ACC112 (cell line): ENCODE measurements at regions not wholly inside any gene's neighbourhood (a gene's known extent, or its start where the extent isn't known, plus 50 kb on each side); places are given as distances from the start of the nearest gene placed in this dataset.

Experiments
- H2AFZ ChIP-seq: fragments of 200-600 bp; sonication (generic); one replicate; pipeline ENCODE4 v1.6.0; 2017; ENCODE audit warnings: antibody characterized with exemption, low read length; ENCODE audit not compliant: unreplicated experiment
- H3K27ac ChIP-seq: fragments of 200-600 bp; sonication (generic); 2 replicates; pipeline ENCODE4 v1.5.1; 2014; ENCODE audit warnings: low read depth, mild to moderate bottlenecking, antibody characterized with exemption, low read length, moderate library complexity
- H3K27me3 ChIP-seq: fragments of 200-600 bp; sonication (generic); 2 replicates; pipeline ENCODE4 v1.6.1; 2014; ENCODE audit warnings: mild to moderate bottlenecking, antibody characterized with exemption, low read length, moderate library complexity, mixed read lengths; ENCODE audit not compliant: insufficient read depth
- H3K36me3 ChIP-seq: fragments of 200-600 bp; sonication (generic); 2 replicates; pipeline ENCODE4 v1.6.1; 2016; ENCODE audit warnings: mild to moderate bottlenecking, antibody characterized with exemption, low read length, moderate library complexity, mixed read lengths; ENCODE audit not compliant: insufficient read depth
- H3K4me1 ChIP-seq: fragments of 200-600 bp; sonication (generic); one replicate; pipeline ENCODE4 v1.6.1; 2016; ENCODE audit warnings: low read length, mixed read lengths; ENCODE audit not compliant: insufficient read depth, unreplicated experiment, control insufficient read depth
- H3K4me3 ChIP-seq: fragments of 200-600 bp; sonication (generic); 2 replicates; pipeline ENCODE4 v1.5.1; 2014; ENCODE audit warnings: mild to moderate bottlenecking, low read depth, low read length
- H3K79me2 ChIP-seq: fragments of 200-600 bp; sonication (generic); one replicate; pipeline ENCODE4 v1.6.0; 2016; ENCODE audit warnings: low read length; ENCODE audit not compliant: control insufficient read depth, unreplicated experiment, insufficient read depth

- Histone ChIP-seq H3K36me3 (no peaks in the 10 kb centered on the region), H3K79me2 (no peaks in the 10 kb centered on the region), H3K27ac (no peak overlapping the region), H2AFZ (no peak overlapping the region), H3K27me3 (no peaks in the 10 kb centered on the region), H3K4me3 (no peak overlapping the region), H3K4me1 (no peaks in the 10 kb centered on the region)
Observed at GRCh38 chr2:150788426-150789140, 301.1 kb upstream of the RND3 start.

DNA sequence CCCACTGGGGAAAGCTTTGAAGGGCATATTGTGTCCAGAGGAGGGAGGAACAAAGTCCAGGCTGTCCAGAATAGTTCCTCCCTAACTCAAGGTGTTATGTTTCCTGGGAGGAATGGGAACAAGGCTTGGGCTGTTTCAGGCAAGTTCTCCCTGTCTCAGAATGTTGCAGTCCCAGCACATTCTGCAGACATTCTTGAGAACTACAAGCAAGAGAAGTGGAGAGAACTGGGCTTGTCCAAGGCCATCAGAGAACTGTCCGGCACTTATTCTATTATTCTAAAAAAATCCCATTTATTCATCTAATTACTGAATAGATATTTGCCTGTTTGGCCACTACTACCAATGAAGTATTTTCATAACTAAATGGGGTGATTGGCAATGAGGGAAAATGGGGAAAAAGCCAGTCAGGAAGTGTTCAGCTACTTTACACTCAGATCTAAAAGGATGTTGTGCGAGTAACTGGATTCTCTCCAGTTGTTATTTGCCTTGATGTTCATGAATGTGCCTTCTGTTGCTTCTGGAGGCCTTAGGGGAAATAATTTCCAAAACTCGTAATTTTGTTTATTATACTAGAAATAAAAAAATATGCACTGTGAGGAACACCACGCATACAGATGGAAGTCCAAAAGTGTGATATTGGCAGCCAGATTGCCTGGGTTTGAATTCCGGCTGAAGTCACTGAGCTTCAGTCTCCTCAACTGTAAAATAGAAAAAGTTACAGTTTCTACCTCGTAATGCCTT lies 300.1 kb upstream of the RND3 start:
- Histone ChIP-seq H2AFZ (no peak overlapping the region), H3K4me3 (no peak overlapping the region), H3K27ac (no peak overlapping the region), H3K79me2 (no peaks in the 10 kb centered on the region), H3K36me3 (no peaks in the 10 kb centered on the region), H3K4me1 (no peaks in the 10 kb centered on the region), H3K27me3 (no peaks in the 10 kb centered on the region)

DNA sequence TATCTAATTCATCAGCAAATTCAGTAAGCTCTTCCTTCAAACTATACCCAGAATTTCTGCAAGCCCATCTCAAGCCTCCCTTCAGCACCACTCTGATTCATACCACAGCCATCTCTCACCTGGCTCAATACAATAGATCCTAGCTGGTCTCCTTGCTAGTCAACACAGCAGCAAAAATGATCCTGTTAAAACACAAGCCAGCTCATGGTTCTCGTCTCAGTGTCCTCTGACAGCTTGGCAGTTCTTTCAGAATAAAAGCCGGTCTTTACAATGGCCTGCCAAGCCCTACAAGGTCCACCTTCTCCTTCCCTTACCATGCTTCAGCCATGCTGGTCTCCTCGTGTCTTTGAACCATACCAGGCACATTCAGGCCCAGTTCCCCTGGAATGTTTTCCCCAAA lies 296.9 kb upstream of the RND3 start:
- Histone ChIP-seq H3K79me2 (no peaks in the 10 kb centered on the region), H3K4me3 (no peak overlapping the region), H3K4me1 (no peaks in the 10 kb centered on the region), H3K27ac (no peak overlapping the region), H3K27me3 (no peaks in the 10 kb centered on the region), H3K36me3 (no peaks in the 10 kb centered on the region), H2AFZ (no peak overlapping the region)

- Histone ChIP-seq H3K27ac (no peak overlapping the region), H3K36me3 (no peaks in the 10 kb centered on the region), H3K4me1 (peaks cover 2% of the 10 kb centered on the region), H3K4me3 (no peak overlapping the region), H3K27me3 (no peaks in the 10 kb centered on the region), H2AFZ (no peak overlapping the region), H3K79me2 (no peaks in the 10 kb centered on the region)
Observed at GRCh38 chr2:150783896-150784295, 296.4 kb upstream of the RND3 start.

DNA sequence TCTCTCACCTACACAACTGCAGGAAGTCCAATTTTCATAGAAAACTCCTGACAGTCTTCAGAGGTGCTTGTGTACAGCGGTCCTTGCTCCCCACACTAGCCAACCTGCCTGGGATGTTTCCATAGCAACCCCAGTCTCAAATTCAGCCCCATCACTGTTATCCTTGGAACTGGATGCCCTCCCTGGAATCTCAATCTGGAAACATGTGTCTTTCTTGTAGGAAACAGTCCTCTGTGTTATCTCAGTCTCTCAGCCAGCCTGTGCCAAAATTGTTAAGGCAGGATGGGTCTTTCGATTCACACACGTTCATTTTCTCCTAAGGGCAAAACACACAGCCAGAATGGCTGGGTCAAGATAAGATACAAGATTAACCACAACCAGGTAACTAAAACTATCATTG lies 295.5 kb upstream of the RND3 start:
- no peaks in the 10 kb centered on the region for H3K36me3 ChIP-seq
- H3K27ac ChIP-seq, result no peak overlapping the region
- no peak overlapping the region for H3K4me3 ChIP-seq
- H3K79me2 ChIP-seq, result no peaks in the 10 kb centered on the region
- no peaks in the 10 kb centered on the region for H3K27me3 ChIP-seq
- no peak overlapping the region for H2AFZ ChIP-seq
- H3K4me1 ChIP-seq, result peaks cover 9% of the 10 kb centered on the region

DNA sequence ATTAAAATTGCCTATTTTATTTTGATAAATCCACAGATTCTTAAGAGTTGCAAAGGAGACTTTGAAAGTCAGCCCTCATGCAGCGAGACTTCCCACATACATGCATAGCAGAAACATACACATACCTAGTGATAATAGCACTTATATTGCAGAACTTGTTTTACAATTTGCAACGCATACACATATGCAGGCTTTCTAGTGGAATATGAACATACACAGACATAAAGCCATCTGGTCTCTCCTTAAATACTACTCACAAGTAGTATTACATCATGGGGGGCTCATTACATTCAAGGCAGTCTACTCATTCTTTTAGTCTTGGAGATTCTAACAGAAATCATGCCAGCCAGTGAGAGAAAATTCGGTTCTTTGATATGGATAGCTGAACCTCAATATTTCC lies 295.1 kb upstream of the RND3 start:
- H3K27me3 ChIP-seq, result no peaks in the 10 kb centered on the region
- no peaks in the 10 kb centered on the region for H3K79me2 ChIP-seq
- H3K36me3 ChIP-seq, result no peaks in the 10 kb centered on the region
- H2AFZ ChIP-seq, result no peak overlapping the region
- no peak overlapping the region for H3K27ac ChIP-seq
- peaks cover 9% of the 10 kb centered on the region for H3K4me1 ChIP-seq
- H3K4me3 ChIP-seq, result no peak overlapping the region

DNA sequence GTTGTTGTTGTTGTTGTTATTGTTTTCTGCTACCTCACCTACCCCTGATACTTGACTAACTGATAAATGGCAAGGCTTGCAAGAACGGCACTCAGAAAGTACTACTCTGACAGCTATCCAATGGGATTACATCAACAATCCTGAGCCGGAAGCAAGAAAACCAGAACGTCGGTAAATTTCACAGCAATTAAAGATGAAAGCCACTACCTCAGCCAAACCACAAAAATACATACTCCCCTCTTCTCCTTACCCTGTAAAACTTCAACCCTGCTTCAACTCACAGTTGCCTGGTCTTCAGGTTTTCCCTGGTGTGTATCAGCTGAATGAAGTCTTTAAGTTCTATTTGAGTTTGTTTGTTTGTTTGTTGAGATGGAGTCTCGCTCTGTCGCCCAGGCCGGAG lies 293.7 kb upstream of the RND3 start:
- Histone ChIP-seq H2AFZ (no peak overlapping the region), H3K36me3 (no peaks in the 10 kb centered on the region), H3K4me3 (no peak overlapping the region), H3K27ac (no peak overlapping the region), H3K27me3 (no peaks in the 10 kb centered on the region), H3K4me1 (peaks cover 9% of the 10 kb centered on the region), H3K79me2 (no peaks in the 10 kb centered on the region)

DNA sequence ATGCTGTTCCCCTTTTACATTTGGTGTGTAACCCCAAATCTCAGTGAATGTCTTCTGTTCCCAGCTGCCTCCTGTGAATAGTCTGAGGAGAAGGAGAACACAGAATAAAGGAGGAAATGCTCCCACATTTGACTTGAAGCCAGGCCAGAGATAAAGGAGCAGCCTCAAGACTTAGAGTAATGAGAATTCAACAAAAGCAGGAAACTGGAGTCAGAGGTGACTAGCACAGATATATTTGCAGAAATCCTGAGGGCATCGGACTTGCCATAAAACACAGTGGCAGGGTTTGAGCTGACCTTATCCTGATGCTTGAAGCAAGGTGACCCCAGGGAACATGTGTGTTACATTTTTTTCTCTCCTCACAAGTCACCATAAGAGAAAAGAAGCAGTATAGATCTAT lies 291.4 kb upstream of the RND3 start:
- peak overlapping the region; percentile 80 for H2AFZ ChIP-seq
- no peak overlapping the region for H3K27ac ChIP-seq
- H3K27me3 ChIP-seq, result no peaks in the 10 kb centered on the region
- H3K4me1 ChIP-seq, result peaks cover 9% of the 10 kb centered on the region
- no peaks in the 10 kb centered on the region for H3K79me2 ChIP-seq
- H3K4me3 ChIP-seq, result peak overlapping the region; percentile 12; the same call in 1 of the 2 replicates
- H3K36me3 ChIP-seq, result no peaks in the 10 kb centered on the region

DNA sequence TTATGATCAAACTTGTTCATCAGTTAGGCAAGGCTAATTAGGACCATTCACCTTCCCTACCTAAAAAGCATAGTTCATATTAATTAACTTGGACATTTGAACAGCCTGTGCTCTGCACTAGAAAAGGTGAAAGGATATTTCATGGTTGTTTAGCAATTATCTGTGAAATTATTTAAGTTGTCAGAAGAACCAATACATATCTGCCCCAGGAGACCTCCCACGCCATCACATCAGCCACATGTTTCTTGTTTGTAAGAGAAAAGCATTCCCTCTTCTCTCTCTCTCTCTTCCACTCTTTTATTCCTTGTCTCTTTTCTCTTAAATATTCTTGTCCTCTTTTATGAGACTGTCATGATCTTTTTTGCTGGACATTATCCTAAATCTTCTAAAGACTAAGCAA lies 282.0 kb upstream of the RND3 start:
- Histone ChIP-seq H3K36me3 (no peaks in the 10 kb centered on the region), H3K4me1 (no peaks in the 10 kb centered on the region), H2AFZ (no peak overlapping the region), H3K27me3 (no peaks in the 10 kb centered on the region), H3K4me3 (no peak overlapping the region), H3K79me2 (no peaks in the 10 kb centered on the region), H3K27ac (no peak overlapping the region)

GRCh38 chr2:150767991-150768746 lies 280.7 kb upstream of the RND3 start:
- Histone ChIP-seq H3K36me3 (no peaks in the 10 kb centered on the region), H3K4me1 (no peaks in the 10 kb centered on the region), H2AFZ (no peak overlapping the region), H3K27ac (no peak overlapping the region), H3K79me2 (no peaks in the 10 kb centered on the region), H3K4me3 (no peak overlapping the region), H3K27me3 (no peaks in the 10 kb centered on the region)
